ENCODE measurements at regions not wholly inside any gene's neighbourhood (a gene's known extent, or its start where the extent isn't known, plus 50 kb on each side); places are given as distances from the start of the nearest gene placed in this dataset.
"Not testable (repeated sequence)": the region's sequence is repeated elsewhere in the genome, so short reads cannot be mapped to it uniquely, and the experiment has no call there.

DNA sequence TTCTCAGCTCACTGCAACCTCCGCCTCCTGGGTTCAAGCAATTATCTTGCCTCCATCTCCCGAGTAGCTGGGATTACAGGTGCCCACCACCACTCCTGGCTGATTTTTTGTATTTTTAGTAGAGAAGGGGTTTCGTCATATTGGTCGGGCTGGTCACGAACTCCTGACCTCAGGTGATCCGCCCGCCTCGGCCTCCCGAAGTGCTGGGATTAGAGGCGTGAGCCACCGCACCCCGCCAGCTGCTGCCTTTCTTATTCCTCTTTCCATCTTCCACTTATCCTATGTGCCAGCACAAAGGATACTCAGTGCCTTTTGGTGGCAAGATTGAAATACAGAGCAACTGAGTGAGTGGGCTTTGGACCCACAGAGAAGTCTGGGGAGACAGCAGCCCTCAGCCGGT is 97.6 kb upstream of the HES1 start:
- not testable (repeated sequence) for DNase-seq (ENCODE audit: low read depth in 2 of 2)

DNA sequence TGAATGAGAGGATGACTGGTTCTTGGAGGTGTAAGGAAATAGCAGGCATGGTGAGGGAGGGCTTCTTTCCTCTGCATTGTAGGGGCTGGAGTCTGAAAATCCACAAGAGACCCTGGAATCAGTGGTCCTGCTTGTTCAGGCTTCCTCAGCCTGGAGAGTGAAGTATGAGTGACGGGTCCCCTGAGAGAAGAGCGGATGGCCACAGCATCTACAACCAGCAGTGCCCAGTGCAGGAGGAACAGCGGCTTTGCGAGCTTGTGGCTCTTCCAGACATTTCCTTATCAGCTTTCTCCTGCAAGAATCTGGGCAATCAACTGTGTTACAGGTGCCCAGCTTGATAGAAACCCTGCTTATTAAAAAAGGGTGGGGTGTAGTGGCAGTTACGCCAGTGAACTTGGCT is 97.0 kb upstream of the HES1 start:
- no peak for DNase-seq (ENCODE audit: low read depth in 2 of 2)

DNA sequence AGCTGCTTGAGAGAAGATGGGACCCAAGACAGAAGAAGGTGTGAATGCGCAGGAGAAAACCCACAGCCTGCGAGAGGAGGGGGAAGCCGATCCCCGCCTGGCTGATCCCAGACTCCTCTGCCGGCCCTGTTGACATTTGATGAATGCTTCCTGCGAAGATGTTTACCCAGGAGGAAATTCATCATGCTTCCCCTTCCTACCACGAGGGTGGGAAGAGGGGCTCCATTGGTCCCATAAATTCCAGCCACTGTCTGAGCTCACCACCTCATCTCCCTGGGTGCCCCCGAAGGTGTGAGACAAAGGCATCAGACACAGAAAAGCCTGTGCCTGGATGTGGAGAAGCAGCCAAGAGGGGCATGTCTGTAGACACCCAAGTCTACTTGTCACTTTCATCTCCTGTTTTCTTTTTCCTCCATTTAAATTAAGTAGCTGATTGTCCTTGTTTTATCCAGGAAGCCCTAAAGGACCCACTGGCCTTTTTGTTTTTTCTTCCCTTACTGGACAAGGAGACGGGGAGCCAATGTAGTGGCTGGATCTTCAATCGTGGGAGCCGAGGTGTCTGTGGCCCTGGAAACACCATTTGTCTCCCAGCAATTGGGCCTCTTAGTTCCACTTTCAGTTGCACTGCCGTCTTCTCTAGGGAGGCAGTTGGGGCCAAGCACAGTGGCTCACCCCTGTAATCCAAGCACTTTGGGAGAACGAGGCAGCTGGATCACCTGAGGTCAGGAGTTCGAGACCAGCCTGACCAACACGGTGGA is 95.3 kb upstream of the HES1 start:
- DNase-seq (ENCODE audit: low read depth in 2 of 2) = no peak

DNA sequence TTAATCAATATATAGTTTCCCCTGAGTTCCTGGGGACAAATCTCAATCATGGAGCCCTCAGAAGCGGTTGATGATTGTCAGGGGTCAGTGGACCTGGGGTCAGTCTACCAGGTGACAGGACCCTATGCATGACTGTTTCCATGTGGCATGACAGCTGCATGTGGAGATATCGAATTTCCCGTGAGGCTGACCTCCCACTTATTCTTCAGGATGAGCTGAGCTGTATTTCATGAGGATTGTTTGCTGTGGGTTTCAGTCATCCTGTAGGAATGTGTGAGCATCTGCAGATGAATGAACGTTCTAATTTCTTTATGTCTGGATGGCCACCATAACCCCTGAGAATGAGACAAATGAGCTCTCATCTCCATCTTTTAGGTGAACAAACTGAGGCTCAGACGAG is 93.0 kb upstream of the HES1 start:
- DNase-seq (ENCODE audit: low read depth in 2 of 2) = no peak

DNA sequence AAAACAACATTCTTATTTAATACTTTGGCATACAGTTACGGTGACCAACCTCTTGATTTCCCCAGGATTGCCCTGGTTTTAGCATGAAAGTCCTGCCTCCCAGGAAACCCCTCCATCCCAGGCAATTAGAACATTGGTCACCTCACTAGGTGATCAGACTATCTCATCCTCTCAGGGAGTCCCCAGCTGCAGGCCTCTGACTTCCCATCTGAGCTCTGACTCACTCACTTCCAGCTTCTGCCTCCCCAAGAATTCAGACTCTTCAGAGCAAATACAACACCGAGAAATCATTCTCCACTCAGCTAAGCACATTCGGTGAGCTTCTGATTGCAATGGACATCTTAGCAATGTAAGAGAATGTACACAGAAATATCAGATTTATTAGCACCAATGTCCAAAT is 92.4 kb upstream of the HES1 start:
- DNase-seq (ENCODE audit: low read depth in 2 of 2) = no peak

DNA sequence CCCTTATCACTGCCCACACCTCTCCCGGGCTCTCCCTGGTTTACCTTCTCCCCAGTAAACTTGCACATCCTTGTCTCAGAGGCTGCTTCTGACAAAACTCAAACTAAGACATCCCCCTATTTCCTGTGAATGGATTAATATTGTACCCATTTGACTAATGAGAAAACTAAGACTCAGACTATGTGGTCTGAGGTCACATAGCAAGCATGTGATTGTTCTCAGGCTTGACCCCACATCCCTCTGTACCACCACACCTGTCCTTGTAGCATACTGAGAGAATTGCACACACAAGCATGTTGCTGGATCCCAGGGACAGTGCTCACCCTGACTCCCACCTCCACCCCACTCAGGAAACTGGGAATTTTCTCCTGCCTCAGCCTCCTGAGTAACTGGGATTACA is 90.7 kb upstream of the HES1 start:
- DNase-seq (ENCODE audit: low read depth in 2 of 2) = no peak

DNA sequence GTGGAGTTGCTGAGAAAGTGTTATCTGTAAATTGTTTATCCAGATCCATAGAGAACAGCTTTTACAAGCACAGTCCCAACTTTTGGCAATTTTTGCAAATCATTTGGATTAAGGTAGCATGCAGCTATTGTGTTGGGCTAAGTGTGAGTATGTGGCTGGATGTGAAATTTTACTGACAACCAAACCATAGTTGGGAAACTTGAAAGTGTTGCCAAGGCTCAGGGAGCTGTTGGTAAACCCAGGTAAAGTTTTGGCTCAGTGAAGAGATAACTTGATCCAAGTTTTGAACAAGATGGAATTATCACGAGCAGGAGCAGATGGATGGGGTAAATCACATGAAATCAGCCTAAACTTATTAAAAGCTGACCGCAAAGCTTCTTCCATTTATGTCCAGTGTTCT is 90.0 kb upstream of the HES1 start:
- no peak for DNase-seq (ENCODE audit: low read depth in 2 of 2)

DNA sequence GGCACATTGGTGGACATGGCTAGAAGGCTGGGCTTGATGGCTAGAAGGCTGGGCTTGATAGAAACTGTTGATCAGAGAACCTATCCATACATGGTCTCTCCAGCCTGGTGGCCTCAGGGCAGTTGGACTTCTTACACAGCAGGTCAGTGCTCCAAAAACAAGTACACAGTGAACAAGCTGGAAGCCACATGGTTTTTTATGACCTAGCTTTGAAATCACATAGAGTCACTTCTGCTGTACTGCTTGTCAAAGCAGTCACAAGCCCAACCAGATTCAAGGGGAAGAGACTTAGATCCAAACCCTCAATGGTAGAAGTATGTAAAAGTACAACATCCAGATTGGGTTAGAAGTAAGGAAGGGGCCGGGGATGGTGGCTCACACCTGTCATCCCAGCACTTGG is 89.4 kb upstream of the HES1 start:
- no peak for DNase-seq (ENCODE audit: low read depth in 2 of 2)

DNA sequence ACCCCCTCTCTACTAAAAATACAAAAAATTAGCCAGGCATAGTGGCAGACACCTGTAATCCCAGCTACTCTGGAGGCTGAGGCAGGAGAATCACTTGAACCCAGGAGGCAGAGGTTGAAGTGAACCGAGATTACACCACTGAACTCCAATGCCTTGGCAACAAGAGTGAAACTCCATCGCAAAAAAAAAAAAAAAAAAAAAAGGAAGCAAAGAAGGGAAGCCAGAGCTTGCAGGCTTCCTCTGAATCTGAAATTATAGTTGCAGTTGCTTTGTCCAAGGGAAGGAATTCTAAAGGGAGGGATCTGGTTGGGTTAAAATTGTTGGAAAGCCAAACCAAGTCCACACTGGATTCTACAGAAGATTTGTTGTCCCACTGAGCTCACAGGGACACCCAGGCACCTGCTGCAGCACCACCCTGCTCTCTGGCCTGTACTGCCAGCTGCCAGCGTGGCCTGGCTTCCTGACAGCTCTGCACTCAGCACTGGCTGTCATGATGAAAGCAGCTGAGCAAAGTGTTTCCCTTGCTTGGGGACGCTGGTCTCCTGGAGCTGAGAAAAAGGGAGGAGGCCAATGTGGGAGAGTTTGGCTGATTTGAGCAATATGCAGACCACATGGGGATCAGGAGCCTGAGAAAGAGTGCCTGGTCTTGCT is 88.8 kb upstream of the HES1 start:
- no peak for DNase-seq (ENCODE audit: low read depth in 2 of 2)

DNA sequence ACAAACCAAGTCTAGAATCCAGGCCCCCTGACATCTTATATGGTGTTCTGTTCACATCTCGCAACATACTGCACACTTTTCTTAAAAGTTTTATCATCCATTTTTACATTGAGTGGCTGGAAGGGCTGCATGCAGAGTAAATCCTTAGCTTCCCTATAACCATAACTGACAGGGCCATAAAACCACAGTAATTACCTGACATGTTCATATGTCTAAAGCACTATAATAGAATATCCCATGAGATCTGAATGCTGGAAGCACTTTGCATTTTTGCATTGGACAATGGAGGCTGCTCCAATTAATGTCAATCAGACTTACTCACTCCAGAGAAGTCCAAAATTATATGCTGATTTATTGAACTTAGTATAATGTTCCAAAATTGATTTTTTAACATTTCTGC is 86.6 kb upstream of the HES1 start:
- DNase-seq (ENCODE audit: low read depth in 2 of 2) = no peak

DNA sequence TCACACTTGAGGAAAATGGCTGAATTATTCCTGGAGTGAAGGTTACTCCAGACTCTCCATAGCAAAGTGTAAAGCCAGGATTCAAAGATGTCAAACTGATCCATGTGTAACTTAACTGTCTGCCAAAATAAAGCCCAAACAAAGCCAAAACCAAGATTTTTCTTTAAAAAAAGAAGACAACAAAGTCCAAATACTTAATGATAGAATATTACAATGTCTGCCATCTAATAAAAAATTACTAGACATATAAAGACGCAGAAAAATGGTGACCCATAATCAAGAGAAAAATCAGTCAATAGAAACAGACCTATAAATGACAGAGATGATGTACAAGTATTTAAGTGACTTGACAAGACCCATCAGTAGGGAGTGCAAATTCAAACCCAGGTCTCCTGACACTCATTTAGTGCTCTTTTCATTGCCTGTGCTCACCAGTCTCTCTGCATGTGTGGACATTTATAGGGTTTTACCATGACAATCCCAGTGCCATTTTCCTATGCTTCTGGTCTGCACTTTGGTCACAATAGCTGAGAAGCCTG is 85.1 kb upstream of the HES1 start:
- no peak for DNase-seq (ENCODE audit: low read depth in 2 of 2)

DNA sequence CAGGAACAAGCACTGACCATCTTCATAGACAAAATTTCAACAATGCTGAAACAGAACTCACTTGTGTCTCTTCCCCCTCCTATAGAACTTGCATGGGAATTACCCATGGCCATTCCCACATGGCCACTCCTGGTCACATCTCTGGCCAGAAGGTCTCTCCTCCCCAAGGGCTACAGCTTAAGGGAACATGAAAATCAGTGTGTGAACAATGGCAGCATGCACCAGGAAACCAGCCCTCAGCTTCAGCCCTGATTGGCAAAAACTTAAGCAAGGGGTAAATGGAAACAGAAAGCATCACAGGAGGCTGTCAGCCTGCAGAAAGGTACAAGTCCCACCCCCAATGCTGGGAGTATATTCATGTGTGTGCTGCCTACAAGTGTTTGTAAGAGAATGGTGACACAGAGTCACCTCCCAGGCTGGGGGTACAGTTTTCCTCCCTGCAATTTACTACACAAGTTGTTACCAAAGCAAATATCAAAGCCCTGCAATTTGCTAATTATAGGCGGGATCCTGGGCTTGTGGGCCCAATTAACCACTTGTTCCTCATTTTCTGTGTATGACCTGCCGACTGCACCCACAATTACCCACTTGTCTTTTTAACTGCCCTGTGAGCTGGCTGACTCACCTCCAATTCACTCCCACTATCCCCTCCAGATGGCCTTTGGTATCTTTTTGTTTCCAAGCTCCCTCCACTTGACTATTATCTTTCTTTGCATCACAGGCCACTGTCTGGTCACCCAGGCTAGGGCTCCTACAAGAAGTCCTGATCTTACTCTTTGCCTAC is 84.4 kb upstream of the HES1 start:
- no peak for DNase-seq (ENCODE audit: low read depth in 2 of 2)

DNA sequence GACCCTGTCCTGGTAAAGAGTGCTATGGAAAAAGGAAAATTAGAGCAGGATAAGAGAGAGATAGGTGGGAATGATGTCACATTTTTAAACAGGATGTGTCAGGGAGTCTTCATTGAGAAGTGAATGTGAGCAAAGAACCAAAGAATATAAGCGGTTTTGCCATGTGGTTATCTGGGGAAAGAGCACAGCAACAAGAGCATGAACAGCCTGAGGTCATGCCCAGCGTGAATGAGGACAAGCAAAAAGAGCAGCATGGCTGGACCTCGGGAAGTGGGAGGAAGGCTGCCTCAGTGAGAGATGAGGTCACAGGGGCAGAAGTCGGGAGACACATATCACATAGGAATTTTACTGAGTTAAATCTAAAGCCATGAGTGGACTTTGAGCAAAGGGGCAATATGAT is 82.8 kb upstream of the HES1 start:
- DNase-seq (ENCODE audit: low read depth in 2 of 2) = no peak

DNA sequence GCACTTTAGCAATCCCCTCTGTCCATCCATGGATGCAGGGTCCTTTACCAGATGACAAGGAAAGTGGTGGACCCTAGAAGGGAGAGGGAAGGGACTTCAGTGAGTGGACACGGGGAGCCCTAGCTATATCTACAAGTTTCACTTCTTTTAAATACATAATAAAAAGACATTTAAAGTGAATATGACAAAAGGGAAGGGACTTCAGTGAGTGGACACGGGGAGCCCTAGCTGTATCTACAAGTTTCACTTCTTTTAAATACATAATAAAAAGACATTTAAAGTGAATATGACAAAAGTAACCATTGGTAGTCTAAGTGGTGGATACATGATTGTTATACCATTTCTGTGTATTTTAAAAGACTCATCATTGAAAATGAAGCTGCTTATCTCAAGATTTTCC is 81.9 kb upstream of the HES1 start:
- no peak for DNase-seq (ENCODE audit: low read depth in 2 of 2)

DNA sequence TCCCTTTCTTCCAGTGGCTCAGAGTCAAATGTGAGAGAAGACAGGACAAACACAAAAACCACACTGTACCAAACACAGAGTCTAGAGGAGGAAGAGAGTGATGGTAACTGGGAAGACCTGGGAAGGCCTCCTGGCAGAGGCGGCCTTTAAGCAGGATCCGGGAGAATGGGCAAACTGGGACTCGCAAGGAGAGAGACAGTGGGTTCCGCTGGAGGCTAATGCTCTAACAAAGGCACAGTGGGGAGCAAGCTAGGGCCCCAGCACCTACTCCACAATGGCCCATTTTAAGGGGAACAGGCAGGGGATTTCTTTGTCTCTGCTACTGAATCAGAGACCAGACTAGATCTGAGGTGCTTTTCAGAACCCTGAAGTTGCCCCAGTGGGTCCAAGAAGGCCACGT is 81.4 kb upstream of the HES1 start:
- DNase-seq (ENCODE audit: low read depth in 2 of 2) = no peak

DNA sequence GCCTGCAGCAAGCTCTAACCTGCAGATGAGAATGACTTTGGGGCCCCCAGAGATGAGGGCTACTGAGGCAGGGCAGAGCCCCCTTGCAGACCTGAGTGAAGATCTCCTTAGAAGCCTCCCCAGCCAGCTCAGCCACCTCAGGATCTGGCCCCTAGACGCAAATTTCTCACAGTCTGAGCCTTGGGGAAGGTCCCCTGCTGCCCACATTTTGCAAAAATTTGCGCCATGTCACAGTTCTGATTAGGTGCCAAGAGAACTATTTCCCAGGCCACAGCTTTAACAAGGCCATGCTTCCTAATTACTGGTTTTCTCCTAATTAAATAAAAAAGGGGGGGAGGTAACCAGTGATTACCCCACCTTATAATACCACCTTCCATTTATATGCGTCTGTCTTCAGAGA is 81.0 kb upstream of the HES1 start:
- DNase-seq (ENCODE audit: low read depth in 2 of 2) = no peak

DNA sequence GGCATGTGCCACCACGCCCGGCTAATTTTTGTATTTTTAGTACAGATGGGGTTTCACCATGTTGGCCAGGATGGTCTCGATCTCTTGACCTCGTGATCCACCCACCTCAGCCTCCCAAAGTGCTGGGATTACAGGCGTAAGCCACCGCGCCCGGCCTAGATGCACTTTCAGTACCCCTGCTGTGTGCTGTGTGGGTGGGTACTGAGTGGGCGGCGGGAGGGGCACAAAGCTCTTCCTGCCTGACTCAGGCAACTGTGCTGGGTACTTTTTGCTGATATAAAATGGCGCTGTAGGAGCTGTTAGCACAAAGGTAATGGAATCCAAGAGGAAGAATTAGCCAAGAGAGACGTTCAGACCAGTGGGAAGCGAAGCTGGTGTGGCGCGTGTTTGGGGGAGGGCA is 79.6 kb upstream of the HES1 start:
- not testable (repeated sequence) for DNase-seq (ENCODE audit: low read depth in 2 of 2)

DNA sequence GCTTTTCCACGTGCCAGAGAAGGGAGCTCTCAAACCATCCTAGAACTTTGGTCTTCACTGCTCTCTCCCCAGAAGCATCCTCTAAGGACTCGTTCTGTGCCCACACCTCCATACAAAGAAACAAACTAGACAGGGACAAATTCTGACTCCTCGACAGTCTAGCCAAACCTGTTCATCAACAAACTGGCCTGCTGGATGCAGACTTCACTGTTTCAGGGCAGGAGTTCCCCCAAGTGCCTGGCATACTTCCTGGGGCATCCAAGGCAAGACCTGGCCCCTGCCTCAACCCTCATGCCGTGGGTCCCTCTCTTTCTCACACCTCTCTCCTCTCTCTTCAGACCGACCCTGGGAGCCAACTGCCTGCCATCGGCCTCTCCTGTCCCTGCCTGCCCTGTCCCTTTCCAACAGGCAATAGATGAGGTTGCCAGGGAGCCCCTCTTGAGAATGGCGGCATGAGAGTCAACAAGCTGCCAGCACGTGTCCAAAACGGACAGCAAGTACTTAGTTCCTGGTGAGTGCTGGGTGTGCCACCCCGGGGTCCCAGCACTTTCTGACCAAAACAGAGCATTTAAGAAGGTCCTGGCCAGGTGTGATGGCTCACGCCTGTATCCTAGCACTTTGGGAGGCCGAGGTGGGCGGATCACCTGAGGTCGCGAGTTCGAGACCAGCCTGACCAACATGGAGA is 79.1 kb upstream of the HES1 start:
- DNase-seq (ENCODE audit: low read depth in 2 of 2) = no peak

DNA sequence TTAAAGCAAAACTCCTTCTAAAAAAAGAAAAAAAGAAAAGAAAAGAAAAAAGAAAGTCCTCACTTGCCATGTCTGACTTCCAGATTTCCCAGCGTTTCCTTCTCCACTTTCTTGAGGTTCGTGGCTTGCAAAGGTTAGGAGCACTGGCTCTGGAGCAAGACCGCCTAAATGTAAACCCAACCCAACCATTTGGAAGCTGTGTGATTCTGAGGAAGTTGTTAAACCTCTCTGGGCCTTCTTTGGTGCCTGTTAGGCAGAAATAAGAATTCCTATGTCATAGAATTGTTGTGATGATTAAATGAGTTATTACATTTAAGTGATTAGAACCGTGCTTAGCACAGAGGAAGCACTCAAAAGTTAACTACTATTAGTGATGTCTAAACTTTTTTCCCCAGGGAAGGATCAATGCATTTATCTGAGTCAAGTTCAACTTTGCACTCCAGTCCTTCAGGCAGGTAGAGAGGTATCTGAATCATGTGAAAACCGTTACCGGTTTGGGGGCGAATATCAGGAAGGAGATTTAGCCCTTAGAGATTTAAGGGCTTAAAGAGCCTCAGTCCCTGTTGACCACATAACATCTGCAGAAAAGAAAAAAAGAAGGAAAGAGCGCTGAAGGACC is 78.3 kb upstream of the HES1 start:
- DNase-seq (ENCODE audit: low read depth in 2 of 2) = no peak

DNA sequence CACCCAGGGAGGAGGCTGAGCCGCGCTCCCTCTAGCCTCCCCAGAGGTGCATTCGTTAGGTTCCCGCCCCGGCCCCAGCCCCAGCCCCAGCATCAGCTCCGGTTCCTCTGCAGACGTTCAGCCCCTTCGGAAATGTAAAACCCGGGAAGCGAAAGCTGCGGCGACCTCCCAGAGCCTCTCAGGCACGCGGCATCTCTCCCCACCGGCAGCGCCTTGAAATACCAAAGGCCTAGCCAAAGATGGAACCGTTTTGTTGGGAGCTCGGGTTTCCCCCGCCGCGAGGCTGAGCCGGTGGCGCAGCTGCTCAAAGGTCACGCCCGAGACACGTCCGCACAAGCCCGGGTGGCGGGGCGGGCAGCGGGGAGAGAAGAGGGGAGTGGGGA is 77.8 kb upstream of the HES1 start:
- peak in 1 of 2 donors; percentile 10 for DNase-seq (ENCODE audit: low read depth in 2 of 2)

DNA sequence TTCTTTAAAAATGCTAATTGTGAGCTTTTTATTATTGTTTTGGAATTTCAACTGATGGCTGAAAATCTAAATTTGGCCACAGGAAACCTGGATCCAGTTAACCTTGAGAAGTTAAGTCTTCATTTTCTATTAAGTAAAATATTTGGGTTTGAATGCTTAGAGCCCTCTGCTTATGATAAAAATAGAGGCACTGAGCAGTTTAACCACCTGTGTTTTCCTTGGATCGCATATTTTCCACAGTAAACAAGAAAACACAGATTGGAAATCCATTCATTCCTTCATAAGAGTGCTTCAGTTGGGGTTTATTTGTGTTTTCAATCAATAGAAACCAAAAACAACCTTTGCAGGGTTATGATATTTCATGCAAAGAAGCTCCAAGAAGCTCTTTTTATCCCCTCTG is 77.2 kb upstream of the HES1 start:
- DNase-seq (ENCODE audit: low read depth in 2 of 2) = no peak

Measured in stimulated activated CD8-positive, alpha-beta memory T cell treated with anti-CD3 and anti-CD28 coated beads, Interleukin-15, amount 100 ng/mL, for 48 hours (primary cell).